ENCODE measurements at regions not wholly inside any gene's neighbourhood (a gene's known extent, or its start where the extent isn't known, plus 50 kb on each side); places are given as distances from the start of the nearest gene placed in this dataset.
"Not testable (repeated sequence)": the region's sequence is repeated elsewhere in the genome, so short reads cannot be mapped to it uniquely, and the experiment has no call there.

DNA sequence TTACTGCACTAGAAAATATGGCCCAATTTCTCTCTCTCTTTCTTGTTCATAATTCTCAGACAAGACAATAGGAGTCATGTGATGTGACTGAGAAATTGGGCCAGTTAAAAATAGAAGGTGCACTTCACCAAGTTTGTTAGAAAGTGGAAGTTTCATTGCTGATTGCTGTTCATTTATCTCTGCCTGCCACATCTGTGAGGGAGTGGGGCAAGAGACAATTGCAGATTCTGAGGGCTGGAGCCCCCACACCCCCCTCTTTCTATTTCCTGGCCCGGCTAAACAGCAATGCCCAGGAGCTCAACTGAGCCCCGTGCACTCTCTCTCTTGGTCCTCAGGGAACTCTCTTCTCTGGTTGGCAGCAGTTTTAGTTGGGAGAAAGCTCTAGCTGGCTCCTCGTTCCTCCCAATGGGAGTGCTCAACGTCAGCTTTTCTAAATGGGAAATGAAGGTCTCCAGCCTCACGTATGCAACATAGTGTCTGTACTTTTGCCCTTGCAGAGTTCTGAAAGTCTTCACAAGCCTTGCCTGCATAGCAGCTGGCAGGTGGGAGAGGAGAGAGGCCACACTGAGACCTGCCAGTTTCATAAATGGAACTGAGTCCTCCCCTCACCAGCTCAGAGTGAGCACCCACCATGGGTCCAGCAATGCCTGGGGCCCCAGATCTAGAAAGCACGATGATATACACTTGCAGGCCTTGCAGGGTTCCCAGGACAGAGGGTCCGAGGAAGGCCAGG lies 115.7 kb downstream of the MYCN start:
- DNase-seq (ENCODE audit: low spot score): no peak

DNA sequence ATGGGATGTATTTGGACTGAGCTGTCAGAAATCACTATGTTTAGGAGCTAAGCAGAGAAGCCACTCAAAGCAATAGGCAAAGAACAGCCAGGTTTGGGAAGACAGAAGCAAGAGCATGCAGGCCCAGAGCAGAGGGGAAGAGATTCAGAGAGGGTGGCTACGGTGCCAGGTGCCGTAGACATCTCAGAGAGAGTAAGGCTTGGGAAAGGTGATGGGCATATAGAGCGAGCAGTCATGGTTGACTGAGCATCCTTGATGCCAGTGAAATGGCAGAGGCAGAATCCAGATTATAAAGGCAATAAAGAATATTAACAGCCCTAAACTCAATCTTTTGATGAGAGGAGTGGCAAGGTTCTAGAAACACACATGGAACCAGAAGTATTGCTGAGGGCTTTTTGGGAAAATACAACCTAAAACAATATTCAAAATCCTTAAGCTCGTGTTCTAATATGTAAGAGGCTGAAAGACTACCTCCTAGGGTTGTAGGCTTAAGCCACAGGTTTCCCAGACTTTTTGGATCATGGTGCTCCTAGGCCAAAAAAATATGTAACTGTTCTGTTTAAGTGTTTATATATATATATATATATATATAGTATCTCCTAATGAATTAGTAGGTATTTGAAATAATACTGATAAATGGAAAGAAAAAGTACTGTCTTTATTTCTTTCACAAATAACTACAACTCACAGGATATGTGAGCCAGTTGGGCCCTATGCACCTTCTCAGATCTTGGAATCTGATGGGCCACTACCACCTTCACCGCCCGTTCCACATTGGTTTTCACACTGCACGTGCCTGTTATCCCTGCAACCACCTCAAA lies 113.3 kb downstream of the MYCN start:
- no peak for DNase-seq (ENCODE audit: low spot score)

DNA sequence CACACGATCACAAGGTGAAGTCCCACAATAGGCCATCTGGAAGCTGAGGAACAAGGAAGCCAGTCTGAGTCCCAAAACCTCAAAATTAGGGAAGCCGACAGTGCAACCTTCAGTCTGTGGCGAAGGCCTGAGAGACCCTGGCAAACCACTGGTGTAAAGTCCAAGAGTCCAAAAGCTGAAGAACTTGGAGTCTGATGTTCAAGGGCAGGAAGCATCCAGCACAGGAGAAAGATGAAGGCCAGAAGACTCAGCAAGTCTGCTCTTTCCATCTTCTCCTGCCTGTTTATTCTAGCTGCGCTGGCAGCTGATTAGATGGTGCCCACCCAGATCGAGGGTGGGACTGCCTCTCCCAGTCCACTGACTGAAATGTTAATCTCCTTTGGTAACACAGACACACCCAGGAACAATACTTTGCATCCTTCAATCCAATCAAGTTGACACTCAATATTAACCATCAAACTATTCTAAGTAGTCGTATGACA lies 112.3 kb downstream of the MYCN start:
- not testable (repeated sequence) for DNase-seq (ENCODE audit: low spot score)

DNA sequence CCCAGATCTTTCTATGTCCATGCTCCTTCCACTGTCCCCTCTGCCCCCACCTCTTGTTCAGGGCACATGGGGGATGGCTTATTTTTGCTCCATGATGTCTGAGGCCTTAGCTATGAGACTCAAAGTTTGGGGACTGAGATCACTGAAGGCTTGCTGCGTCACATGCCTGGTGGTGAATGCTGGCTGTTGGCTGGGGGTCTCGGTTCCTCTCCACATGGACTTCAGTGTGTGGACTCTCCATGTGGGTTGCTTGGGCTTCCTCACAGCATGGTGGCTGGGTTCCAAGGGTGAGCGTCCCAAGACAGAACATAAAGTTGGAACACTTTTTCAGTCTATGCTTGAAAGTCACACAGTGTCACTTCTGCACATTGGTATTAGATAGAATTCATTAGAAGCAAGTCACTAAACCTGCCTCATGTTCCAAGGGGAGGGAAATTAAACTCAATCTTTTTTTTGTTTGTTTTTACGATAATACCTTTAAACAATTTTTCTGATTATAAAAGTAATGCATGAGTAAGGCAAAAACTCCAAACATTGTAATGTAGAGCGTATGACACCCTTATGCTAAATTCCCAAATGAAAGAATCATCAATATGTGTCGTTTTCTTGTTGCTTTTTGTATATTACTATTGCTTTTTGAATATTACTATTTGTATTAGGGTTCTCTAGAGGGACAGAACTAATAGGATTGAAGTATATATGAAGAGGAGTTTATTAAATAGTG lies 111.7 kb downstream of the MYCN start:
- DNase-seq (ENCODE audit: low spot score): no peak

DNA sequence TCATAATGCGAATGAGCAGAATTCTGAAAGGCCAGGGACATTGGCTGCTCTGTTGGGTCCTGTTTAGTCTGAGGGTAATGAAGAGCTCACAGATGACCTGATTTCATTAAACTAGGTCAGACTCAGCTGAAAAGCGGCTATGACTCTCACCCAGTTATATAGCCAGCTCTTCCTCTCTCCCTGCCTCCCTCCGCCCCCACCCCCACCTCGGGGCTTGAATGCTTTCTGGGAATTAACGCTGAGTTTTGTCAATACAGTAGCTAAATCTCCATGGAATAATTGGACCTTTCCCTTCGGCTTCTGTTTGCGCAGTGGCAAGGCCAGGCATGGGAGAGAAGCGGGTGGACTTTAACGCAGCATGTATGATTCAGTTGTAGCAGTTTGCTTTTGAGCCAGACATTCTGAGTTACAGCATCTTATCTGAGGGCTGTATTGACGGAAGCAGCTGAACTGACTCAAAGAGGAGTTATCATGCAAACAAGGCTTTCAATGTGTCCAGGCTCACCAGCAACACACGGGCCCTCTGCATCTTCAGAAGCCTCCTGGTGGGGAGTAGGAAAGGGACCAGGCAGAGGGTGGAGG lies 110.6 kb downstream of the MYCN start:
- DNase-seq (ENCODE audit: low spot score): no peak

DNA sequence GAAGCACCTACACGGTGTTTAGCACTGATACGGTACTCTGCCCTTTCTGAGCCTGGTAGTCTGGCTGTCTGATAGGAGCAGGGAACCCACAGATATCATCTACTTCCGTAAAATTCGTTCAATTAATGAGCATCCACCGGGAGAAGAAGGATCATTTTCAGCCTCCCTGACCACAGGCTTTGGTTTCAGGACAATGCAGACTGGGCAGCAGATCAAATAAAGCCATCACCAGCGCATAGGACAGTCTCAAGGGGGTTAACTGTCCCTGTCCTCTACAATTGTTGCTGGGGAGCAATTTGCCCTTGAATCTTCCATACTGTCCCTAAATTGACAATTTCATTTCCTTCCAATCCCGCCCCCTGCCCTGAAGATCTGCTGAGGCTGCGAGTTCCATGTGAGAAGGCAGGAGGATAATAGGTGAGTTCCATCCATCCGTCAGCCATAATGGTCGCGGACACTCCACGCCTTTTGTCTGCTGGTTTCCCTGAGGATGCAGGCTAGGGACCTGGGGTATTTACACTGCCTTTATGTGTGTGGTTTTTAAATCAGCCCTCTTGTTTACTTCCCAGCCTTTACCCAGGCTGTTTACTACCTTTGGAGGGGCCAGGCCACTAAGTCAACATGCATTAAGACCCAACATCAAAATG lies 110.0 kb downstream of the MYCN start:
- DNase-seq (ENCODE audit: low spot score): no peak

DNA sequence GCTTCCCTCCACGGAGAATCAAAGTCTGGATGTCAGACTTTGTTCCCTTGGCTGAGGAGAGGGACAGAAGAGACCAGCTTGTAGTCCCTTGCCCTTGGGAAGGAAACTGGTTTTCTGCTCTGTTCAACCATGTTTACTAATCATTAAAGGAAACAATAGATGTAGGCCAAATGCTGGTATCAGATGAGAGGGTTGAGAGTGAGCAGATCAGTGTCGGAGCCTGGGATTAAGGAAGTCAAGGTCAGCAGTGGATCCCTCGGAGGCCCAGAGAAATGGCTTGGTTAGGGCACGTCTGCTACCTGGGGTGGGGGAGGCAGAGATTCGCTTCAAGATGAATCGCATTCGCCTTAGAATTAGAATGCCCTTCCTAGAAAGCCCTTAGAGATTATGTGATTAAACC lies 109.1 kb downstream of the MYCN start:
- DNase-seq (ENCODE audit: low spot score): no peak

DNA sequence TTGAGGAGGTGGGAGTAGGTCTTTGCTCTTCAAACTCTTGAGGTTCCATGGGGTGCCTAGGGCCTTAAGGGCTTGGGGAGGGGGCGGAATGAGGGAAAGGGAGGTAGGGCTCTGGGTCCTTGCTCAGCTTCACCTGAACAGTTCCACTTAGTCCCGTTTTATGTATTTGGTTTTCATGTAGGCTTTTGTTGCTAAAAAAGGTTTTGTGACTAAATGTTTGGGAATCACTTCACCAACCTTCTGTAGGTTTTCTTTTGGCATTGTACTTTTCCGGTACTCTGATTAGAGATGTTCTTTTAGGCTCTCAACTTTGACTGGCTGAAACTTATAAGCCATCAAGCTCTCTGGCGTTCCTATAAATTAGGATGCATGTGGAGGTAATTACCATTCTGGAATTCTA lies 108.1 kb downstream of the MYCN start:
- DNase-seq (ENCODE audit: low spot score): no peak

DNA sequence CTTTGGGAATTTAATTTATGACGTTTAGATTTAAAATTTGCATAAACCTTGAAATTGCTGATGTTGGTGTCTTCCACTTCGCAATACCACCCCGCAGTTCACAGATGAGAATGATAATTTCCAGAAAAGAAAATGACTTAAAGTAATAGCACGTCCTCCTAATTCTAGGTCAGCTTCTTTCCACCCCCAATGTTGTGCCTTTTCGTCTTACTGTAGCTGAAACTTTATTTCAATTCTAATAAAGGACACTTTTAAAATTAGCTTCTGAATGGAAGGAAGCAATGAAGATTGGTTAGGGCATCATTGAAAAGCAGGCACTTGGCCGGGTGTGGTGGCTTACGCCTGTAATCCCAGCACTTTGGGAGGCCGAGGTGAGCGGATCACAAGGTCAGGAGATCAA lies 107.4 kb downstream of the MYCN start:
- no peak for DNase-seq (ENCODE audit: low spot score)

DNA sequence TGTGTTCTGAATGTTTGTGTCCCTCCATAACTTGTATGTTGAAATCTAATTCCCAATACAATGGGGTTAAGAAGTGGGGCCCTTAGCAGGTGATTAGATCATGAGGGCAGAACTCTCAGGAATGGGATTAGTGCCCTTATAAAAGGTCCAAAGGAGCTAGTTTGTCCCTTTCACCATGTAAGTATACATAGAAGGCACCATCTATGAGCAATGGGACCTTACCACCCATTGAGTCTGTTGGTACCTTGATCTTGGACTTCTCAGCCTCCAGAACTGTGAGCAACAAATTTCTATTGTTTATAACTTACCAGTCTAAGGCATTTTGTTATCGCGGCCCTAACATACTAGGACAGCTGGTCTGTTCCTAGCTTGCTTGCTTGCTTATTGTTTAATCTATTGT lies 106.3 kb downstream of the MYCN start:
- no peak for DNase-seq (ENCODE audit: low spot score)

DNA sequence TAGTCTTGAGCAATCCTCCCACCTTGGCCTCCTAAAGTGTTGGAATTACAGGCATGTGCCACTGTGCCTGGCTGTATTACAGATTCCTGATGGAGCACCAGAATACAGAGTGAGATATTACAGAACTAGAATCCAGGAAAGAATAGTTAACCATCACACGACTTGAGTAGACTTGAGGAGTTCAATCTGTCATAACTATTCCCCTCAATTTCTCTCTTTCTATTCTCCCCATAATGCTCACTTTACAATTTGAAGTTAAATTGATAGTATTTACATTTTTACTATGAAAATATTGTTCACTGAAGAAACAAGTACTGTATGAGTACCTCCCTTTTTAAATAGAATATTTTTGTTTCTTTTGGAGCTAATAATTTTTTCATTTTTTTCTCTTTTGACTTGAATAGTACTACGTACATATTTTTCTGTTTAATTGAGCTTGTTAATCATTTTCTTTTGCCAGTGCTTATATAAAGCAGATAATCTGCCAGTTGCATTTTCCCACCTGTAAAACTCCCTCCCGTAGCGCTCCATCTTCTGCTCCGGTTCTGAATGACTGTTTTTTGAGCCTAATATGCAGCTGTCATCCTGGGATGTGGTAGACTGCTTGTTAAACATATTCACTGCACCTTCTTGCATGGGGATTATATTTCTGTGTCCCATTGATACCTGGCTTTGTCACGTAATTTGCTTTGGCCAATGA lies 105.5 kb downstream of the MYCN start:
- DNase-seq (ENCODE audit: low spot score): no peak

DNA sequence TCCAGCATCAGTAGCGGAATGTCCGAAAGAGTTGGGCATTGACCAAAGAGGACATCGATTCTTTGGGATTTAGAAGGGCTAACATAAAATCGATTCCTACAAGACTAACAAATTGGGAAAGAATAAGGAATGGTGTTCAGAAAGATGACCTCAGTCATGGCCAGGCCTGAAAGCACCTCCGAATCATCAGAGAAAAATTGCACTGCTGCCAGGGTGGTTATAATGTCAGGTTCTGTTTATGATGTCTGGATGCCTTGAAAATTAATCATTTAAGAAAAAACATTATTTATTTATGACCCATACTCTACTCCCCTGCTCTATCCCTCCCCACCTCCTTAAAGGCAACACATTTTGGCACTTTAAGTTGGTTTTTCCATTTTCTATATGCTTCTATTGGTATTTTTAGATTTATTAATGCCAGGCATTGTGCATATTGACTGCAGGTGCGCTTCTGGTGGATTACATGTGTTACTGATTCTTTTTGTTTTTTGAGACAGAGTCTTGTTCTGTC lies 104.7 kb downstream of the MYCN start:
- no peak for DNase-seq (ENCODE audit: low spot score)

DNA sequence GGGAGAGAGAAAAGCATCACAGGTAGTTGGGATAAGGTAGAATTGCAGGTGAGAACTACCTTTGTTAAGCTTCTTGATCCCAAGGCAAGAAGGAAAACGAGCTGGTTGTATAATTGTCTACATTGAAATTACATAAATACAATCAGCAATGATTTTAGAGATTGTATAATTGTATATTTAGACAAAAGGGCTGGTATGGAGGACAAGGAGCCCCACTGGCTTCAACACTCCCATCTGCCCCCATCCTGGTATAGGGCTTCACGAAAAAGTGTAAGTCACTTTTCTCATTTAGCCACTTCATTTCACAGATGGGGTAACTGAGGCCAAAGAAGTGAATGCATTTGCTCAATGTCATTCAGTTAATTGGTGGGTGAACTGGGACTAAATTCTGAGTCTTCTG lies 103.3 kb downstream of the MYCN start:
- DNase-seq (ENCODE audit: low spot score): no peak

DNA sequence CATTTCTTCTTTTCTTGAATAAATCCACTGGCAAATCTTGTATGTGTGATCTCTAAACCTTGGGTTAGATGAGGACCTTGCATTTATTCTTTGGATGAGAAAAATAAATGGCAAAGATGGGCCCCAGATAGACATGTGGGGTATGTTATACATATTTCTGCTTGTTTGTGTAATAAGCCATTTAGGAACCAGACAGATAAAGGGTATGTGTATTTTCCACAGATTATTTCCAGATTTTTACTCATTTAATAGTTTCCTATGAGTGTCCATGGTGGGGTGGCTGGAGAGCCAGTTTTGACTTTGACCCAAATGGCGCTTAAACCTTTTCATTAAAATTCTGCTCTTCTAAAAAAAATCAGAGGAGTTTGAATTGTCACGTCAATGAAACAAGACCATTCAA lies 102.8 kb downstream of the MYCN start:
- DNase-seq (ENCODE audit: low spot score): no peak

DNA sequence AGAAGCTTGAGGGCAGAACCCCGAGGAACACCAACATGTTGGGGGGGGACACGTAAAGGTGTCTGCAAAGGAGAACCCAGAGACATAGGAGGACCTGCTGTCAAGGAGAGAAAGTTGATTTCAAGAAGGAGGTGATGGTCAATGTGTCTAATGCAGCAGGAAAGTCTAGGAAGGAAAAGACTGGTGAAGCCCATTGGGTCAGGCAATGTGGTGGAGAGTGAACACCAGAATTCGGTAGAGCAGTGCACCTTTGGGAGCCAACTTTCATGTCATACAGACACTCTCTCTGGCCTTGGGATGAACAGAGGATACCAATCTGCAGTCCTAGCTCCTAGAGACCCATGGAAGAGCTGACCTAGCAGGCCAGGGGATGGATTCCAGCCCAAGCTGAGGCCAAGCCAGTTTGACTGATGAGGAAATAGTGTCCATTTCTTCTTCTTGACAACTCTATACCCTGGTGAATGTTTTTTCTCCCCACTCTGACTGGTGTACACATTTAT lies 101.9 kb downstream of the MYCN start:
- DNase-seq (ENCODE audit: low spot score): no peak

DNA sequence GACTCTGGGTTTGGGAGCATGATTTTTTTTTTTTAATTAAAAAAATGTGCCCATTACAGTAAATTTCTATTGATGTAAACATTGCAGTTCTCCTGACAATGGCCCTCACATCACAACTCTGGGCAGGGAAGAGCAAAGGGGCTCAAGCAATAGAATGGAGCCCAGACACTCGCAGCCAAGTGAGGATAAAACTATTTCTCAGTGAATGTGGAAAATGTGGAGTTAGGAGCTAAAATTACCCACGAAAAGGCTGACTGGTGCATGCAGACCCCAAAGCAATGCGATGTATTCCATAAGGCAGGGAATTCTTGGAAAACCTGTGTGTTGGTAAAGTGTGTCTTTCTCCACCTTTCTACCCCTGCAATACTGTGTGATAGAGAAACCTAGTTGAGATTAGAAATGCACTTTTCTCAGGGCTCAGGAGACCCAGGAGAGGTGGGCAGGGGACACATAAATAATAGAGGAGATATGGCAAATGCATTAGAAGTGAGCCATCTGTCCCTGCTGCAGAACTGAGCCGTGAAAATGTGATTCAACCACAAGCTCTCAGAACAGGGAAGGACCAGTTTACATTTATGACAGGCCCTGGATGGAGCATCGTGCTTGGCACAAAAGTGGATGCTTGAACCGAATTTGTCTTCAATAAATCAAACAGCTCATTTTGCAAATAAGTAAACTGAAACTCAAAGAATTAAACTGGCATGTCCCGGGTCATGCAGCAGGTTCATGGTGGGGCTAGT lies 100.1 kb downstream of the MYCN start:
- no peak for DNase-seq (ENCODE audit: low spot score)

DNA sequence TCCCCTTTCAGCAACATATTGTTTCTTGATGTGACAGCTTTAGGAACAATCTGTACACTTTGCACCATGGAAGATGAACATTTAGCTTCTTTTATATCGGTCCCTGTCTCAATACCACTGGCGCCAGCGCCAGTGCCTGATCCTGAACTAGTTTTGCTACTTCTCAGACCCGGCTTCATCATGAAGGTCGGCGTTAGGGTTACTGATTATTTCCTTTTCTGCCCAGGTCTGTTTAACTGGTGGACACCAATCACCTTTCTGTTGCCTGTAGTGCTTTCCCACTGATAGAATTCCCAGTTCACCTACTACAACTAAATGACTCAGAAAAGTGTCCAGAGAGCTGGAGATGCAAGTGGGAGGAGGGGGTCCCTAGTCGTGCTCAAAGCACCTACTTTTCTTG lies 99.5 kb downstream of the MYCN start:
- no peak for DNase-seq (ENCODE audit: low spot score)

DNA sequence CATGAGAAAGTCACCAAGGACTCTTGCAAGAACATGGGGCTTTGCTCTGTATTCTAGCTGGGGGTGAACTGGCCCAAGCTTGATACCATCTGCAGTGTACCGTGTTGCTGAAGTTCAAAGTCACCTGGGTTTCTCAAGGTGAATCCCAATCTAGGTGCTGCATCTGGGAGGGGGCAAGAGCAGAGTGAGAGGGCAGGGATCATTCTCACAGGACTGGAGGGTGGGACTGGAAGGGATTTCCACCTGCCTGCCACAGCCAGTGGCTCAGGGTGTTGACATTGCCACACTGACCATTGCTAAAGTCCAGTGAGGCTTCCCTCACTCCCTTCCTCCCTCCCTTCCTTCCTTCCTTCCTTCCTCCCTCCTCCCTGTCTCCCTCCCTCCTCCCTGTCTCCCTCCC lies 98.7 kb downstream of the MYCN start:
- no peak for DNase-seq (ENCODE audit: low spot score)

DNA sequence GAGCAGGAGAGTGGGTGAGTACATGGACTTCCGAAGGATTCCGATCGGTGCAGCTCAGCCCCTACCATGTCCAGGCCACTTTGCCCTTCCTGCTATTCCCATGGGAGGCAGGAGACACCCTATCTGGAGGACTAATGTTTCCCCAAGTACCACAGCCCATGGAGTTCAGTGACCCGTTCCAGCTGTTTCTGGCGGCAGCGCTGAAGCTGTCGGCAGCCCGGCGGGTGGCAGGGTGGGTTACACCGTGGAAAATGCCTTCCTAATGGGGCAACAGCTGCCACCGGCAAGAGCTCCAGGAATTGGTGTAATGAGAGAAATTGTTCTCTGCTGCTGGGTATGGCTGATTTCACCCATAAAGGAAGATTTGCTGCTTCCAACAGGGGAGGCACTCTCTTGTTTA lies 98.3 kb downstream of the MYCN start:
- DNase-seq (ENCODE audit: low spot score): no peak

All from ureter (tissue), 1 donor.